ENCODE measurements at regions not wholly inside any gene's neighbourhood (a gene's known extent, or its start where the extent isn't known, plus 50 kb on each side); places are given as distances from the start of the nearest gene placed in this dataset.

- Histone ChIP-seq H3K4me3 (ENCODE audit: low read depth, low read length) (no peak overlapping the region), H3K9me3 (ENCODE audit: control insufficient read depth, insufficient read depth, low read depth, low read length) (no peaks in the 10 kb centered on the region), H3K36me3 (ENCODE audit: control insufficient read depth in 2 of 2, insufficient read depth in 1 of 2, low read length in 2 of 2) (no peaks in the 10 kb centered on the region), H3K4me1 (ENCODE audit: control insufficient read depth, insufficient read depth, low read length) (no peaks in the 10 kb centered on the region), H3K27ac (ENCODE audit: extremely low read depth, low read depth, low read length) (no peak overlapping the region)
- POLR2A ChIA-PET: no interaction called here
- TF ChIP-seq SP7 (tag by site-specific recombination; IDR thresholded peaks at IDR 0.05) (no peak), ZBTB1 (tag by site-specific recombination; IDR thresholded peaks at IDR 0.05) (no peak), ZNF621 (tag by site-specific recombination; IDR thresholded peaks at IDR 0.05) (no peak), ZNF596 (tag by site-specific recombination; IDR thresholded peaks at IDR 0.05) (no peak), ZNF324 (tag by site-specific recombination; IDR thresholded peaks at IDR 0.05) (no peak), ZBTB6 (tag by site-specific recombination; IDR thresholded peaks at IDR 0.05) (no peak), ZNF548 (tag by site-specific recombination; IDR thresholded peaks at IDR 0.05) (no peak)
- CTCF ChIA-PET: no interaction called here
These were observed 95.1 kb downstream of the MAD2L1 start for GRCh38 chr4:119971431-119972084.

- H3K4me3 ChIP-seq (ENCODE audit: low read depth, low read length): no peak overlapping the region
- CTCF ChIA-PET: interaction anchor here (0.5 kb wide), 1 partner anchor 1683 kb away, joined by 3 read pairs; no protein-coding TSS in a partner anchor
- no peak overlapping the region for H3K27ac ChIP-seq (ENCODE audit: extremely low read depth, low read depth, low read length)
- POLR2A ChIA-PET: no interaction called here
- H3K4me1 ChIP-seq (ENCODE audit: control insufficient read depth, insufficient read depth, low read length): no peaks in the 10 kb centered on the region
- no peak for TF ChIP-seq ZNF843 (tag by site-specific recombination; IDR thresholded peaks at IDR 0.05)
- no peak for TF ChIP-seq ZNF394 (tag by site-specific recombination; IDR thresholded peaks at IDR 0.05; ENCODE audit: borderline replicate concordance)
- no peak for TF ChIP-seq PRDM6 (tag by site-specific recombination; IDR thresholded peaks at IDR 0.05)
- TF ChIP-seq ZFP69B (tag by site-specific recombination; IDR thresholded peaks at IDR 0.05): no peak
- no peak for TF ChIP-seq KLF16 (tag by site-specific recombination; IDR thresholded peaks at IDR 0.05)
- TF ChIP-seq ZNF518A (tag by site-specific recombination; conservative IDR thresholded peaks at IDR 0.05; ENCODE audit: low read depth): no peak
- TF ChIP-seq SCRT2 (tag by site-specific recombination; IDR thresholded peaks at IDR 0.05): no peak
- no peak for TF ChIP-seq WT1 (tag by site-specific recombination; IDR thresholded peaks at IDR 0.05)
- no peak for TF ChIP-seq ZNF654 (tag by site-specific recombination; IDR thresholded peaks at IDR 0.05; ENCODE audit: low read depth)
- TF ChIP-seq HOXA7 (CRISPR knock-in tag; IDR thresholded peaks at IDR 0.05; ENCODE audit: borderline replicate concordance): no peak
- no peak for TF ChIP-seq ZNF426 (tag by site-specific recombination; IDR thresholded peaks at IDR 0.05)
- no peak for TF ChIP-seq EGR2 (tag by site-specific recombination; IDR thresholded peaks at IDR 0.05; ENCODE audit: low read depth)
- TF ChIP-seq ZNF132 (tag by site-specific recombination; IDR thresholded peaks at IDR 0.05; ENCODE audit: borderline replicate concordance): no peak
- no peak for TF ChIP-seq ZNF596 (tag by site-specific recombination; IDR thresholded peaks at IDR 0.05)
- no peak for TF ChIP-seq ZNF529 (tag by site-specific recombination; IDR thresholded peaks at IDR 0.05; ENCODE audit: insufficient replicate concordance)
- H3K9me3 ChIP-seq (ENCODE audit: control insufficient read depth, insufficient read depth, low read depth, low read length): no peaks in the 10 kb centered on the region
- no peaks in the 10 kb centered on the region for H3K36me3 ChIP-seq (ENCODE audit: control insufficient read depth in 2 of 2, insufficient read depth in 1 of 2, low read length in 2 of 2)
These were observed 104.0 kb downstream of the MAD2L1 start for GRCh38 chr4:119962631-119963030.

Measured in HEK293 (cell line).